HEK293 (cell line): ENCODE measurements at regions not wholly inside any gene's neighbourhood (a gene's known extent, or its start where the extent isn't known, plus 50 kb on each side); places are given as distances from the start of the nearest gene placed in this dataset.

Experiments
- CTCF ChIA-PET: fragments of 350-600 bp; formaldehyde crosslinking; extraction: SDS; loops from one replicate; lab custom pipeline; 2021; ENCODE audit warnings: antibody characterized with exemption; lab: Yijun Ruan, JAX
- POLR2A ChIA-PET: fragments of 300-600 bp; formaldehyde crosslinking; extraction: SDS; loops from one replicate; lab custom pipeline; 2020; ENCODE audit warnings: antibody characterized with exemption, inconsistent platforms; lab: Yijun Ruan, JAX
- H3K27ac ChIP-seq: fragments of 200-500 bp; sonication (Bioruptor generic); 2 replicates; pipeline ENCODE4 v1.5.1; 2014; ENCODE audit warnings: low read depth, low read length, control low read depth, inconsistent platforms; ENCODE audit errors: extremely low read depth
- H3K36me3 ChIP-seq, 2 experiments: fragments of 200-500 bp in 1 of 2; sonication (Bioruptor generic) in 1 of 2; 1 replicate in 1 of 2; 2 replicates in 1 of 2; pipeline ENCODE4 v1.5.1; 2014 to 2017; ENCODE audit warnings: inconsistent platforms in 2 of 2, low read length in 2 of 2; ENCODE audit not compliant: control insufficient read depth in 2 of 2, insufficient read depth in 1 of 2
- H3K4me1 ChIP-seq: fragments of 200-500 bp; sonication (Bioruptor generic); 2 replicates; pipeline ENCODE4 v1.5.1; 2014; ENCODE audit warnings: mild to moderate bottlenecking, low read length, inconsistent platforms; ENCODE audit not compliant: control insufficient read depth, insufficient read depth
- H3K4me3 ChIP-seq: 2 replicates; pipeline ENCODE4 v1.5.1; 2011; ENCODE audit warnings: low read depth, mild to moderate bottlenecking, control low read depth, low read length, moderate library complexity
- H3K9me3 ChIP-seq: fragments of 200-500 bp; sonication (Bioruptor generic); 2 replicates; pipeline ENCODE4 v1.5.1; 2014; ENCODE audit warnings: low read depth, low read length, inconsistent platforms; ENCODE audit not compliant: control insufficient read depth, insufficient read depth
- AEBP2 ChIP-seq: fragments of 450-650 bp; formaldehyde crosslinking; IDR thresholded peaks from 2 replicates; pipeline ENCODE4 v1.5.1; 2016; ENCODE audit warnings: missing biosample characterization, missing genetic modification characterization, borderline replicate concordance
- GLI4 ChIP-seq: fragments of 450-650 bp; formaldehyde crosslinking; IDR thresholded peaks from 2 replicates; pipeline ENCODE4 v1.5.1; 2016; ENCODE audit warnings: missing biosample characterization, missing genetic modification characterization
- KLF9 ChIP-seq: fragments of 450-650 bp; formaldehyde crosslinking; IDR thresholded peaks from 2 replicates; pipeline ENCODE4 v1.5.1; 2016; ENCODE audit warnings: missing biosample characterization, missing genetic modification characterization, low read depth
- MZF1 ChIP-seq: fragments of 450-650 bp; formaldehyde crosslinking; IDR thresholded peaks from 2 replicates; pipeline ENCODE4 v1.5.1; 2017; ENCODE audit warnings: missing biosample characterization, missing genetic modification characterization, borderline replicate concordance
- PRDM6 ChIP-seq: fragments of 450-650 bp; formaldehyde crosslinking; IDR thresholded peaks from 2 replicates; pipeline ENCODE4 v1.5.1; 2017; ENCODE audit warnings: missing biosample characterization, missing genetic modification characterization
- WT1 ChIP-seq: fragments of 450-650 bp; formaldehyde crosslinking; IDR thresholded peaks from 2 replicates; pipeline ENCODE4 v1.5.1; 2016; ENCODE audit warnings: missing biosample characterization, missing genetic modification characterization
- ZBTB17 ChIP-seq: fragments of 450-650 bp; formaldehyde crosslinking; IDR thresholded peaks from 2 replicates; pipeline ENCODE4 v1.5.1; 2016; ENCODE audit warnings: missing biosample characterization, missing genetic modification characterization
- ZBTB21 ChIP-seq: fragments of 450-650 bp; formaldehyde crosslinking; IDR thresholded peaks from 2 replicates; pipeline ENCODE4 v1.5.1; 2017; ENCODE audit warnings: missing biosample characterization, missing genetic modification characterization
- ZFP37 ChIP-seq: fragments of 450-650 bp; formaldehyde crosslinking; IDR thresholded peaks from 2 replicates; pipeline ENCODE4 v1.5.1; 2016; ENCODE audit warnings: missing biosample characterization, missing genetic modification characterization
- ZNF10 ChIP-seq: fragments of 450-650 bp; formaldehyde crosslinking; IDR thresholded peaks from 2 replicates; pipeline ENCODE4 v1.5.1; 2017; ENCODE audit warnings: missing biosample characterization, missing genetic modification characterization
- ZNF175 ChIP-seq: fragments of 450-650 bp; formaldehyde crosslinking; IDR thresholded peaks from 2 replicates; pipeline ENCODE4 v1.5.1; 2016; ENCODE audit warnings: missing biosample characterization, missing genetic modification characterization
- ZNF18 ChIP-seq: fragments of 450-650 bp; formaldehyde crosslinking; IDR thresholded peaks from 2 replicates; pipeline ENCODE4 v1.5.1; 2016; ENCODE audit warnings: missing biosample characterization, missing genetic modification characterization
- ZNF2 ChIP-seq: fragments of 450-650 bp; formaldehyde crosslinking; IDR thresholded peaks from 2 replicates; pipeline ENCODE4 v1.5.1; 2016; ENCODE audit warnings: missing biosample characterization, missing genetic modification characterization
- ZNF23 ChIP-seq: fragments of 450-650 bp; formaldehyde crosslinking; IDR thresholded peaks from 2 replicates; pipeline ENCODE4 v1.5.1; 2016; ENCODE audit warnings: missing biosample characterization, missing genetic modification characterization, borderline replicate concordance
- ZNF26 ChIP-seq: fragments of 450-650 bp; formaldehyde crosslinking; IDR thresholded peaks from 2 replicates; pipeline ENCODE4 v1.5.1; 2016; ENCODE audit warnings: missing biosample characterization, missing genetic modification characterization
- ZNF274 ChIP-seq, 2 experiments: fragments of 200-500 bp in 1 of 2; fragments of 450-650 bp in 1 of 2; sonication (Bioruptor generic) in 1 of 2; formaldehyde crosslinking in 1 of 2; IDR thresholded peaks; 2 replicates each; pipeline versions ENCODE4 v1.5.1 to v1.6.1; 2014 to 2016; ENCODE audit warnings: borderline replicate concordance in 1 of 2, inconsistent platforms in 1 of 2, low read length in 1 of 2, missing biosample characterization in 1 of 2, missing genetic modification characterization in 1 of 2
- ZNF391 ChIP-seq: fragments of 450-650 bp; formaldehyde crosslinking; IDR thresholded peaks from 2 replicates; pipeline ENCODE4 v1.5.1; 2016; ENCODE audit warnings: low read depth, missing biosample characterization, missing genetic modification characterization, borderline replicate concordance
- ZNF423 ChIP-seq: fragments of 450-650 bp; formaldehyde crosslinking; IDR thresholded peaks from 2 replicates; pipeline ENCODE4 v1.5.1; 2016; ENCODE audit warnings: missing biosample characterization, missing genetic modification characterization
- ZNF555 ChIP-seq: fragments of 450-650 bp; formaldehyde crosslinking; conservative IDR thresholded peaks from 2 replicates; pipeline ENCODE4 v1.5.1; 2017; ENCODE audit warnings: missing biosample characterization, mild to moderate bottlenecking, missing genetic modification characterization, inconsistent platforms
- ZNF560 ChIP-seq: fragments of 450-650 bp; formaldehyde crosslinking; IDR thresholded peaks from 2 replicates; pipeline ENCODE4 v1.5.1; 2017; ENCODE audit warnings: missing biosample characterization, missing genetic modification characterization, borderline replicate concordance
- ZNF585B ChIP-seq: fragments of 450-650 bp; formaldehyde crosslinking; IDR thresholded peaks from 2 replicates; pipeline ENCODE4 v1.5.1; 2016; ENCODE audit warnings: missing biosample characterization, missing genetic modification characterization
- ZNF639 ChIP-seq: fragments of 450-650 bp; formaldehyde crosslinking; IDR thresholded peaks from 2 replicates; pipeline ENCODE4 v1.5.1; 2016; ENCODE audit warnings: missing biosample characterization, missing genetic modification characterization
- ZNF654 ChIP-seq: fragments of 450-650 bp; formaldehyde crosslinking; IDR thresholded peaks from 2 replicates; pipeline ENCODE4 v1.5.1; 2016; ENCODE audit warnings: low read depth, missing biosample characterization, missing genetic modification characterization
- ZNF658 ChIP-seq: fragments of 450-650 bp; formaldehyde crosslinking; IDR thresholded peaks from 2 replicates; pipeline ENCODE4; 2016; ENCODE audit warnings: missing biosample characterization, missing genetic modification characterization
- ZNF701 ChIP-seq: fragments of 450-650 bp; formaldehyde crosslinking; IDR thresholded peaks from 2 replicates; pipeline ENCODE4 v1.5.1; 2016; ENCODE audit warnings: missing biosample characterization, missing genetic modification characterization
- ZNF707 ChIP-seq: fragments of 450-650 bp; formaldehyde crosslinking; IDR thresholded peaks from 2 replicates; pipeline ENCODE4 v1.5.1; 2016; ENCODE audit warnings: missing biosample characterization, missing genetic modification characterization
- ZNF792 ChIP-seq: fragments of 450-650 bp; formaldehyde crosslinking; IDR thresholded peaks from 2 replicates; pipeline ENCODE4 v1.5.1; 2016; ENCODE audit warnings: missing biosample characterization, missing genetic modification characterization
- ZNF830 ChIP-seq: fragments of 450-650 bp; IDR thresholded peaks from 2 replicates; pipeline ENCODE4 v1.5.0; 2018; ENCODE audit warnings: missing biosample characterization, missing genetic modification characterization, low read depth, mild to moderate bottlenecking, moderate library complexity
- ZSCAN23 ChIP-seq: fragments of 450-650 bp; formaldehyde crosslinking; IDR thresholded peaks from 2 replicates; pipeline ENCODE4 v1.5.1; 2016; ENCODE audit warnings: missing biosample characterization, missing genetic modification characterization

GRCh38 chr6:48176645-48177308 lies 65.8 kb upstream of the PTCHD4 start:
- POLR2A ChIA-PET = no interaction called here
- TF ChIP-seq ZNF391 (tag by site-specific recombination) (no peak), ZNF423 (tag by site-specific recombination) (no peak), ZNF560 (tag by site-specific recombination) (no peak), KLF9 (tag by site-specific recombination) (no peak), ZFP37 (tag by site-specific recombination) (no peak), ZNF555 (tag by site-specific recombination) (no peak), ZNF175 (tag by site-specific recombination) (no peak), PRDM6 (no peak), ZNF654 (tag by site-specific recombination) (no peak), ZNF23 (tag by site-specific recombination) (no peak), ZNF701 (tag by site-specific recombination) (no peak), ZNF658 (tag by site-specific recombination) (no peak), ZNF274 (IDR thresholded peaks at IDR 0.05; ENCODE audit: low read length) (no peak), ZNF274 (tag by site-specific recombination; IDR thresholded peaks at IDR 0.05; ENCODE audit: borderline replicate concordance) (no peak)
- no peaks in the 10 kb centered on the region for H3K9me3 ChIP-seq
- no peaks in the 10 kb centered on the region for H3K36me3 ChIP-seq
- CTCF ChIA-PET = interaction anchor here (1.0 kb wide), 1 partner anchor 389 kb away, joined by 3 read pairs; no protein-coding TSS in a partner anchor
- H3K27ac ChIP-seq = no peak overlapping the region
- H3K4me1 ChIP-seq = no peaks in the 10 kb centered on the region
- no peak overlapping the region for H3K4me3 ChIP-seq

GRCh38 chr6:48169635-48170034 lies 58.6 kb upstream of the PTCHD4 start:
- ChIA-PET POLR2A (no interaction called here), CTCF (no interaction called here)
- TF ChIP-seq ZNF18 (tag by site-specific recombination) (no peak), ZNF2 (tag by site-specific recombination) (no peak), AEBP2 (no peak), GLI4 (no peak), MZF1 (no peak), ZNF639 (tag by site-specific recombination) (no peak), ZSCAN23 (tag by site-specific recombination) (no peak), ZNF10 (tag by site-specific recombination) (no peak), ZFP37 (tag by site-specific recombination) (no peak), ZNF830 (tag by site-specific recombination) (no peak), ZBTB21 (tag by site-specific recombination) (no peak), ZNF26 (tag by site-specific recombination) (no peak), ZBTB17 (tag by site-specific recombination) (no peak), WT1 (tag by site-specific recombination) (no peak), ZNF585B (no peak), ZNF792 (no peak), ZNF707 (tag by site-specific recombination) (no peak)

More at GRCh38 chr6:48169635-48170034, 58.6 kb upstream of the PTCHD4 start:
- Histone ChIP-seq H3K4me1 (no peaks in the 10 kb centered on the region), H3K36me3 (no peaks in the 10 kb centered on the region), H3K9me3 (no peaks in the 10 kb centered on the region), H3K4me3 (no peak overlapping the region), H3K27ac (no peak overlapping the region)
